ENCODE measurements at regions not wholly inside any gene's neighbourhood (a gene's known extent, or its start where the extent isn't known, plus 50 kb on each side); places are given as distances from the start of the nearest gene placed in this dataset.

DNA sequence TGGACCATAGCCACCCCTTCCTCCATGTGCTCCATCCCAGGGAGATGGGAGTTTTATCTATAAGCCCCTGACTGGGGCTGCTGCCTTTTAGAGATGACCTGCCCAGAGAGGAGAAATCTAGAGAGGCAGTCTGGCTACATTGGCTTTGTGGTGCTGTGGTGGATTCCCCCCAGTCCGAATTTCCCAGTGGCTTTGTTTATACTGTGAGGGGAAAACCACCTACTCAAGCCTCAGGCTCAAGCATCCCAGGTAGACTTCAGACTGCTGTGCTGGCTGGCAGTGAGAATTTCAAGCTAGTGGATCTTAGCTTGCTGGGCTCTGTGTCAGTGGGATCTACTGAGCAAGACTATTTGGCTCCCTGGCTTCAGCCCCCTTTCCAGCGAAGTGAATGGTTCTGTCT is 1195.7 kb upstream of the PCDH20 start:
- TF ChIP-seq, protein P1, sequence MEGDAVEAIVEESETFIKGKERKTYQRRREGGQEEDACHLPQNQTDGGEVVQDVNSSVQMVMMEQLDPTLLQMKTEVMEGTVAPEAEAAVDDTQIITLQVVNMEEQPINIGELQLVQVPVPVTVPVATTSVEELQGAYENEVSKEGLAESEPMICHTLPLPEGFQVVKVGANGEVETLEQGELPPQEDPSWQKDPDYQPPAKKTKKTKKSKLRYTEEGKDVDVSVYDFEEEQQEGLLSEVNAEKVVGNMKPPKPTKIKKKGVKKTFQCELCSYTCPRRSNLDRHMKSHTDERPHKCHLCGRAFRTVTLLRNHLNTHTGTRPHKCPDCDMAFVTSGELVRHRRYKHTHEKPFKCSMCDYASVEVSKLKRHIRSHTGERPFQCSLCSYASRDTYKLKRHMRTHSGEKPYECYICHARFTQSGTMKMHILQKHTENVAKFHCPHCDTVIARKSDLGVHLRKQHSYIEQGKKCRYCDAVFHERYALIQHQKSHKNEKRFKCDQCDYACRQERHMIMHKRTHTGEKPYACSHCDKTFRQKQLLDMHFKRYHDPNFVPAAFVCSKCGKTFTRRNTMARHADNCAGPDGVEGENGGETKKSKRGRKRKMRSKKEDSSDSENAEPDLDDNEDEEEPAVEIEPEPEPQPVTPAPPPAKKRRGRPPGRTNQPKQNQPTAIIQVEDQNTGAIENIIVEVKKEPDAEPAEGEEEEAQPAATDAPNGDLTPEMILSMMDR (IDR thresholded peaks at IDR 0.05 in 2 of 3, conservative IDR thresholded peaks at IDR 0.05 in 1 of 3; ENCODE audit: borderline replicate concordance in 1 of 3, insufficient read depth in 1 of 3, low read depth in 2 of 3, low read length in 2 of 3): no peak
- TF ChIP-seq POLR2A (IDR thresholded peaks at IDR 0.05; ENCODE audit: borderline replicate concordance, extremely low read depth, insufficient read depth, insufficient read length) (no peak), RAD21 (IDR thresholded peaks at IDR 0.05; ENCODE audit: low read depth) (no peak), ZNF274 (IDR thresholded peaks at IDR 0.05; ENCODE audit: low read depth, low read length) (no peak), POLR2AphosphoS5 (IDR thresholded peaks at IDR 0.05; ENCODE audit: low read depth, low read length) (no peak), SP1 (IDR thresholded peaks at IDR 0.05; ENCODE audit: low read depth) (no peak), JUND (IDR thresholded peaks at IDR 0.05) (no peak), EZH2 (IDR thresholded peaks at IDR 0.05) (no peak), EZH2phosphoT487 (IDR thresholded peaks at IDR 0.05; ENCODE audit: borderline replicate concordance) (no peak)

Measured in HCT116 (cell line).